ENCODE measurements at regions not wholly inside any gene's neighbourhood (a gene's known extent, or its start where the extent isn't known, plus 50 kb on each side); places are given as distances from the start of the nearest gene placed in this dataset.

DNA sequence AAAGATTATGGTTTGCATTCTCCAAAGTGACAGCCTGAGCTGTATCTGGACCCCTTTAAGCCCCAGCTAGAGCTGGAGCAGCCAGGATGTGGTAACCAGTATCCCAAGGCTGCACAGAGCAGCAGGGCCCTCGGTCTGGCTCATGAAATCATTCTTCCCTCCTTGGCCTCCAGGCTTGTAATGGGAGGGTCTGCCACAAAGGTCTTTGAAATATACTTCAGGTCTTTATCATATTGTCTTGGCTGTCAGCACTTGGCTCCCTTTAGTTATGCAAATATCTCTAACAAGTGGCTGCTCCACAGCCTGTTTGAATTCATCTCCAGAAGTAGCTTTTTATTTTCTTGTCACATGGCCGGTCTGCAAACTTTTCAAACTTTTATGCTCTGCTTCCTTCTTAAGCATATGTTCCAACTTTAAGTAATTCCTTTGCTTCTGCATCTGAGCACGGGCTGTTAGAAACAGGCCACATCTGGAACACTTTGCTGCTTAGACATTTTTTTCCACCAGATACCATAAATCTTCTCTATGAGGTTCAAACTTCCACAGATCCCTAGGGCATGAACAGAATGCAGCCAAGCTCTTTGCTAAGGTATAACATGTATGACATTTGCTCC is 663.4 kb upstream of the MIS18BP1 start:
- no peak for TF ChIP-seq ZNF114 (CRISPR knock-in tag; IDR thresholded peaks at IDR 0.05)
- TF ChIP-seq REST (IDR thresholded peaks at IDR 0.05; ENCODE audit: unreplicated experiment), result no peak
- TF ChIP-seq STAT1 (IDR thresholded peaks at IDR 0.05; ENCODE audit: unreplicated experiment), result no peak
- H3K27ac ChIP-seq (ENCODE audit: low read depth), result no peak overlapping the region
- no peaks in the 10 kb centered on the region for H3K79me2 ChIP-seq (replicated peaks; ENCODE audit: insufficient read depth)
- Mint-ChIP-seq H3K27me3 (ENCODE audit: insufficient read depth, low read depth, poor library complexity) (no peaks in the 10 kb centered on the region), H3K9me3 (peaks cover 15% of the 10 kb centered on the region; the same call in 2 of the 3 replicates), H3K36me3 (ENCODE audit: low read depth) (peaks cover 10% of the 10 kb centered on the region; the same call in 2 of the 3 replicates), H3K4me3 (no peak overlapping the region), H3K27ac (no peak overlapping the region), H3K4me1 (peaks cover 6% of the 10 kb centered on the region; the same call in 2 of the 3 replicates)
- no peaks in the 10 kb centered on the region for H3K27me3 ChIP-seq (ENCODE audit: insufficient read depth)
- H3F3A ChIP-seq (replicated peaks; ENCODE audit: low read depth), result no peaks in the 10 kb centered on the region
- no peaks in the 10 kb centered on the region for H4K20me1 ChIP-seq (replicated peaks; ENCODE audit: insufficient read depth)
- no peak overlapping the region for H3K4me2 ChIP-seq
- DNase-seq (ENCODE audit: low spot score), result no peak
- 0 out of 2 replicates have a peak overlapping the region, but pooled peaks have one; percentile 63 for H2AFZ ChIP-seq
- peaks cover 11% of the 10 kb centered on the region for H3K9me2 ChIP-seq (ENCODE audit: insufficient read depth)
- H3K36me3 ChIP-seq (ENCODE audit: insufficient read depth), result no peaks in the 10 kb centered on the region
- H3K4me3 ChIP-seq, result no peak overlapping the region
- ATAC-seq, result no peak
- H3K4me1 ChIP-seq (ENCODE audit: insufficient read depth), result peaks cover 7% of the 10 kb centered on the region

DNA sequence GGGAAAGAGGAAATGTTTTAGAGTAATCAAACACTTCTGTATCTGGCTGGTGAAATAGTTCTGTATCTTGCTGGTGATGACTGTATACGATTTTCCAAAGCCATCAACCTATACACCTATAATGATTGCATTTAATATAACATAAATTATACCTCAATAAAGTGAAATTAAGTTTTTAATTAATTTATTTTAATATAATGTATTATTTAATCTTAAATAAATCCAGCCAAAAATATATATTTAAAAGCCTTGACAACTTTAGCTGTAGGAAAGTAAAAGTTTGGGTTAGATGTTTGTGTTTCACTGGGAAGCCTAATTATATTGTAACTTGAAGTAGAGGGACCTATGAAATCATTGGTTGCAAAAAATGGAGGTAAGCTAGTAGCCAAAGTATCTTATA is 654.8 kb upstream of the MIS18BP1 start:
- ATAC-seq (no peak), DNase-seq (ENCODE audit: low spot score) (no peak)
- no peaks in the 10 kb centered on the region for H3K27me3 Mint-ChIP-seq (ENCODE audit: insufficient read depth, low read depth, poor library complexity)
- H3K4me1 Mint-ChIP-seq, result no peaks in the 10 kb centered on the region
- Histone ChIP-seq H3K27me3 (ENCODE audit: insufficient read depth) (no peaks in the 10 kb centered on the region), H3K4me3 (no peak overlapping the region), H4K20me1 (replicated peaks; ENCODE audit: insufficient read depth) (no peaks in the 10 kb centered on the region), H3K4me1 (ENCODE audit: insufficient read depth) (no peaks in the 10 kb centered on the region), H3F3A (replicated peaks; ENCODE audit: low read depth) (no peaks in the 10 kb centered on the region), H2AFZ (no peak overlapping the region), H3K4me2 (no peak overlapping the region), H3K9me2 (ENCODE audit: insufficient read depth) (0 out of 2 replicates have a peak, but pooled peaks cover 3% of the 10 kb centered on the region), H3K27ac (ENCODE audit: low read depth) (no peak overlapping the region), H3K36me3 (ENCODE audit: insufficient read depth) (no peaks in the 10 kb centered on the region), H3K79me2 (replicated peaks; ENCODE audit: insufficient read depth) (no peaks in the 10 kb centered on the region)
- H3K36me3 Mint-ChIP-seq (ENCODE audit: low read depth), result peaks cover 2% of the 10 kb centered on the region; the same call in 2 of the 3 replicates
- no peak overlapping the region for H3K27ac Mint-ChIP-seq
- peaks cover 2% of the 10 kb centered on the region for H3K9me3 Mint-ChIP-seq
- H3K4me3 Mint-ChIP-seq, result no peak overlapping the region
- TF ChIP-seq CTCF (conservative IDR thresholded peaks at IDR 0.05; ENCODE audit: low read depth in 2 of 2) (no peak), EZH2phosphoT487 (IDR thresholded peaks at IDR 0.05; ENCODE audit: unreplicated experiment) (no peak), ZNF331 (CRISPR knock-in tag; IDR thresholded peaks at IDR 0.05; ENCODE audit: low read depth) (no peak), STAT1 (IDR thresholded peaks at IDR 0.05; ENCODE audit: unreplicated experiment) (no peak)
- TF ChIP-seq, protein P1, sequence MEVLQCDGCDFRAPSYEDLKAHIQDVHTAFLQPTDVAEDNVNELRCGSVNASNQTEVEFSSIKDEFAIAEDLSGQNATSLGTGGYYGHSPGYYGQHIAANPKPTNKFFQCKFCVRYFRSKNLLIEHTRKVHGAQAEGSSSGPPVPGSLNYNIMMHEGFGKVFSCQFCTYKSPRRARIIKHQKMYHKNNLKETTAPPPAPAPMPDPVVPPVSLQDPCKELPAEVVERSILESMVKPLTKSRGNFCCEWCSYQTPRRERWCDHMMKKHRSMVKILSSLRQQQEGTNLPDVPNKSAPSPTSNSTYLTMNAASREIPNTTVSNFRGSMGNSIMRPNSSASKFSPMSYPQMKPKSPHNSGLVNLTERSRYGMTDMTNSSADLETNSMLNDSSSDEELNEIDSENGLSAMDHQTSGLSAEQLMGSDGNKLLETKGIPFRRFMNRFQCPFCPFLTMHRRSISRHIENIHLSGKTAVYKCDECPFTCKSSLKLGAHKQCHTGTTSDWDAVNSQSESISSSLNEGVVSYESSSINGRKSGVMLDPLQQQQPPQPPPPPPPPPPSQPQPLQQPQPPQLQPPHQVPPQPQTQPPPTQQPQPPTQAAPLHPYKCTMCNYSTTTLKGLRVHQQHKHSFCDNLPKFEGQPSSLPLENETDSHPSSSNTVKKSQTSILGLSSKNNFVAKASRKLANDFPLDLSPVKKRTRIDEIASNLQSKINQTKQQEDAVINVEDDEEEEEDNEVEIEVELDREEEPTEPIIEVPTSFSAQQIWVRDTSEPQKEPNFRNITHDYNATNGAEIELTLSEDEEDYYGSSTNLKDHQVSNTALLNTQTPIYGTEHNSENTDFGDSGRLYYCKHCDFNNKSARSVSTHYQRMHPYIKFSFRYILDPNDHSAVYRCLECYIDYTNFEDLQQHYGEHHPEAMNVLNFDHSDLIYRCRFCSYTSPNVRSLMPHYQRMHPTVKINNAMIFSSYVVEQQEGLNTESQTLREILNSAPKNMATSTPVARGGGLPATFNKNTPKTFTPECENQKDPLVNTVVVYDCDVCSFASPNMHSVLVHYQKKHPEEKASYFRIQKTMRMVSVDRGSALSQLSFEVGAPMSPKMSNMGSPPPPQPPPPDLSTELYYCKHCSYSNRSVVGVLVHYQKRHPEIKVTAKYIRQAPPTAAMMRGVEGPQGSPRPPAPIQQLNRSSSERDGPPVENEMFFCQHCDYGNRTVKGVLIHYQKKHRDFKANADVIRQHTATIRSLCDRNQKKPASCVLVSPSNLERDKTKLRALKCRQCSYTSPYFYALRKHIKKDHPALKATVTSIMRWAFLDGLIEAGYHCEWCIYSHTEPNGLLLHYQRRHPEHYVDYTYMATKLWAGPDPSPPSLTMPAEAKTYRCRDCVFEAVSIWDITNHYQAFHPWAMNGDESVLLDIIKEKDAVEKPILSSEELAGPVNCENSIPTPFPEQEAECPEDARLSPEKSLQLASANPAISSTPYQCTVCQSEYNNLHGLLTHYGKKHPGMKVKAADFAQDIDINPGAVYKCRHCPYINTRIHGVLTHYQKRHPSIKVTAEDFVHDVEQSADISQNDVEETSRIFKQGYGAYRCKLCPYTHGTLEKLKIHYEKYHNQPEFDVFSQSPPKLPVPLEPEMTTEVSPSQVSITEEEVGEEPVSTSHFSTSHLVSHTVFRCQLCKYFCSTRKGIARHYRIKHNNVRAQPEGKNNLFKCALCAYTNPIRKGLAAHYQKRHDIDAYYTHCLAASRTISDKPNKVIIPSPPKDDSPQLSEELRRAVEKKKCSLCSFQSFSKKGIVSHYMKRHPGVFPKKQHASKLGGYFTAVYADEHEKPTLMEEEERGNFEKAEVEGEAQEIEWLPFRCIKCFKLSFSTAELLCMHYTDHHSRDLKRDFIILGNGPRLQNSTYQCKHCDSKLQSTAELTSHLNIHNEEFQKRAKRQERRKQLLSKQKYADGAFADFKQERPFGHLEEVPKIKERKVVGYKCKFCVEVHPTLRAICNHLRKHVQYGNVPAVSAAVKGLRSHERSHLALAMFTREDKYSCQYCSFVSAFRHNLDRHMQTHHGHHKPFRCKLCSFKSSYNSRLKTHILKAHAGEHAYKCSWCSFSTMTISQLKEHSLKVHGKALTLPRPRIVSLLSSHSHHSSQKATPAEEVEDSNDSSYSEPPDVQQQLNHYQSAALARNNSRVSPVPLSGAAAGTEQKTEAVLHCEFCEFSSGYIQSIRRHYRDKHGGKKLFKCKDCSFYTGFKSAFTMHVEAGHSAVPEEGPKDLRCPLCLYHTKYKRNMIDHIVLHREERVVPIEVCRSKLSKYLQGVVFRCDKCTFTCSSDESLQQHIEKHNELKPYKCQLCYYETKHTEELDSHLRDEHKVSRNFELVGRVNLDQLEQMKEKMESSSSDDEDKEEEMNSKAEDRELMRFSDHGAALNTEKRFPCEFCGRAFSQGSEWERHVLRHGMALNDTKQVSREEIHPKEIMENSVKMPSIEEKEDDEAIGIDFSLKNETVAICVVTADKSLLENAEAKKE (CRISPR knock-in tag; IDR thresholded peaks at IDR 0.05), result no peak
- TF ChIP-seq, protein P2, sequence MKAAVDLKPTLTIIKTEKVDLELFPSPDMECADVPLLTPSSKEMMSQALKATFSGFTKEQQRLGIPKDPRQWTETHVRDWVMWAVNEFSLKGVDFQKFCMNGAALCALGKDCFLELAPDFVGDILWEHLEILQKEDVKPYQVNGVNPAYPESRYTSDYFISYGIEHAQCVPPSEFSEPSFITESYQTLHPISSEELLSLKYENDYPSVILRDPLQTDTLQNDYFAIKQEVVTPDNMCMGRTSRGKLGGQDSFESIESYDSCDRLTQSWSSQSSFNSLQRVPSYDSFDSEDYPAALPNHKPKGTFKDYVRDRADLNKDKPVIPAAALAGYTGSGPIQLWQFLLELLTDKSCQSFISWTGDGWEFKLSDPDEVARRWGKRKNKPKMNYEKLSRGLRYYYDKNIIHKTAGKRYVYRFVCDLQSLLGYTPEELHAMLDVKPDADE (IDR thresholded peaks at IDR 0.05), result no peak

All from GM23338 (cell line).